ENCODE measurements at regions not wholly inside any gene's neighbourhood (a gene's known extent, or its start where the extent isn't known, plus 50 kb on each side); places are given as distances from the start of the nearest gene placed in this dataset.

DNA sequence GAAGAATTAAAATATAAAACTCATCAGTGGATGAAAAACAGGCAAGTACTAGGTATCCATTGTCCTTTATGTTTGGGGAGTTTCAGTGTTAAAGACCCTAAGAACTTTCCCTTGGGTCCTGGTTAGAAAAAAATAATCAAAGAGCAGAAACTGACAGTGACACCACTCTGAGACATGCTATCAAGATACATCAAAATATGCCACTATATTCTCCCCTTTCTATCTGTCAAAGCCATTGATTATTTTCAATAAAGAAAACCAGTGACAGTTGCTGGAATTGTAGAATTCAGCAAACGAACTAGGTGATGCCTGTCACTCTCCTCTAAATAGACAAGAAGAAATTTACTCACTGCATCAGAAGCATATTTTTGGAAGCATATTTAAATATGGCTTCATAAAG lies 496.7 kb upstream of the CFAP20DC start:
- no peak for DNase-seq

DNA sequence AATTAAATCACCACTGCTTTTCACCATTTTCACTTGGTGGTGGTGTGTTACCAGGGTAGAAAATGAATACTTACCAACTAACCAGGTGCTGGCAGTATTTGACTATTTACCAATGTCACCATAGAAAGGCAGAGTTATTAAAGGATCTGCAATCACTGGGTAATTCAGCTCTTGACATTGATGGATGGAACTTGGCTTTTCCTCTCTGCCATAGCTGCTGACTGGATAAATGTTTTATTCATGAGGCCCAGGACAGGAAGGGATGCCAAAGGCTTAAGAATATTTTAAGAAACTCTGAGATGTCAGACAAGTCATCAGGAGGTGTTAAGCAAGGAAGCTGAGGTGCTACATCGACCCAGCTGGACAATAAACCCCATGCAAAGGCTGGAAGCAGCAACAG lies 495.5 kb upstream of the CFAP20DC start:
- DNase-seq = no peak

DNA sequence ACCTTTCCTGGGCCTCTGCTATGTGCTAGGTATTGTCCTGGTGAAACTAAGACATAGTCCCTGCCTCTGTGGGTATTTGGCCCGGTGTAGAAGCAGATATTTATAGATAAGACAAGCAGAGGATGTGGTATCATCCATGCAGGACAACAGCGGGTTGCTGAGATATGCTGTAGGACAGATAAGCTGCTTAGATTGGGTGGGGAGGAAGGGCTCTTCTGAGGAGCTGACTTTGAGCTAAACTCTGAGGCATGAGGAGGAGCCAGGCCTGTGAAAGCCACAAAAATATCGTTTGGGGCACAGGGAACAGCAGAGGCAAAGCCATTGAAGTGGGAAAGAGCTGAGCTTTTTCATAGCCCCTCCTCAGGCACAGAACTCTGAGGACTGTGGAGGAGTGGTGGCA lies 492.5 kb upstream of the CFAP20DC start:
- DNase-seq = no peak

DNA sequence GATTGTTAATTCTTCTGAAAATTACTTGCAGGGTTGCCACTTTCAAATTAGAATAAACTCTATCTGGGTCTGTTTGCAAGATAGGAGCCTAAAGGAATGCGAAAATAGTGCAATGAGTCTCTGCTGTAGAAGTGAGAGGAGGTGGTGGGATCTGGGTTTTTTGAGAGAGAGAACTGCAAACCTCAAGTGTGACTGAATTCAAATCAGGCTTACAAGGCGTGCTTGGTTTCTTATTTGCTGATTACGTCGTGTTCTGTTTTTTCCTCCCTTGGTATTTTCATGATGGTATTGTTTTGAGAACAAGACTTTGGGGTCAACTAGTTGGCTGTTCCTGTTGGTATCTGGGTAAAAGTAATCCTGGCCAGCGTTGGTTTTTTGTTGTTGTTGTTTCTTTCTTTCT lies 490.9 kb upstream of the CFAP20DC start:
- no peak for DNase-seq

DNA sequence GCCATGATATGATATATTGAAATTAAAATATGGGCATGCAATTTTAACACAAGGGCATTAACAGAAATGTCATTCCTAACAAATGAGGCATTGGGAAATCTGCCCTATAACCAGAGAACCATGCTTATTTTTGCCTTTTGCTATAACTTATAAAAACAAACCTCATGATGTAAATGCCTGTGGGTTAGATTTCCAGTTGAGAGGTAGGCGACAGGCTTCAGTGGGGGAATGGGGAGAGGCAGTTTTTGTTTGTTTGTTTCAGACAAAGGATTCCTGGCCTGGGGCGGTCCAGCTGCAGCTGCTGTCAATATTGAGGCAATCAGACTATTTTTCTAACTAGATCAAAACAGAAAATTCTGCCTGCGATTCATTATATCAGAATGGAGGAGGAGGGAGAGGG lies 490.4 kb upstream of the CFAP20DC start:
- DNase-seq = no peak

DNA sequence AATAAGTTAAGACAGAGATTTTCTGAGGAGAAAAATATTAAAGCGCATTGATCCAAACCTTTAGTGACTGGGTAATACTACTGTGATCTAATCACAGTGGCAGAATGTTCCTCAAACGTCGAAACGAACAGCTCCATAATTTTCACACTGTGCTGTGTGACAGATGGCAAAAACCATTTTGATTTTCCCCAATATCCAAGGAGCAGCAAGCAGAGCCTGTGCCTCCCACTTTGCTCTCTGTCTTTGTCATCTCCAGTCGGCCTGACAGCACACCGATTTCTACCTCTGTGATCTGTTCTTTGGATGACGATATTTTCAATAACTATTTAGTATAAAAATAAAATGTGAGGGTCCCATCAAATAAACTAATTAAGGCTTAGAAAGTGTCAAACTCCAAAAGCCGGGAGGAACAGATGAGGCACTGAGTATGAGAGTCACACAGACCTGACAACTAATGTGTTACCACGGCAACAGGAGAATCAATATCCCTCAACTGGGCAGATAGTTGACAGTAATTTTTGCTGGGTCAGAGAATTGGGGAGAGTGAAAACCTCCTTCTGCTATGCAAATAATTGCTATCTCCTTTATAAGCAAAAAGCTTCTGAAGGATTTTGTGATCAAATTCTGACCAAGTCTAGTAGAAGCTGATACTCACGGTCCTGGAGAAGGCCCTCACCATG lies 489.1 kb upstream of the CFAP20DC start:
- DNase-seq = no peak

DNA sequence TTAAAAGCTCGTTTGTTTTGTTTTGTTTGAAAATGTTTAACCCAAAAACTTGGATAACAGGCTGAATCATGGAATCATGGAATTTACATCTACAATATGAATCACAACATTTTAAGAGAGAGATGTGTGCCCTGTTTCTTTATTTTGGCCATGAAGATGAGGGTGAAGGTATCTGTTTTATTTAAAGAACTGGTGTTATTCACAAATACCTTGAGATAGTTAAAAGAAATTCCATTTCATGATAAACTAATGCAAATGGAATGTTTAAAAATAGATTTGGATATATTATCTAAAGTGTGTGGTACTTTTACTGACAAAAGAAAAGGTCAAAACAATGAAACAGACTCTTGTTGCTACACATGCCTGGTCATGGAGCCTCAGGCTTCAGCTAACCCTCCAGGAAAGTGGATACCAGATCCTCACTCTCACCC lies 486.0 kb upstream of the CFAP20DC start:
- DNase-seq = no peak

DNA sequence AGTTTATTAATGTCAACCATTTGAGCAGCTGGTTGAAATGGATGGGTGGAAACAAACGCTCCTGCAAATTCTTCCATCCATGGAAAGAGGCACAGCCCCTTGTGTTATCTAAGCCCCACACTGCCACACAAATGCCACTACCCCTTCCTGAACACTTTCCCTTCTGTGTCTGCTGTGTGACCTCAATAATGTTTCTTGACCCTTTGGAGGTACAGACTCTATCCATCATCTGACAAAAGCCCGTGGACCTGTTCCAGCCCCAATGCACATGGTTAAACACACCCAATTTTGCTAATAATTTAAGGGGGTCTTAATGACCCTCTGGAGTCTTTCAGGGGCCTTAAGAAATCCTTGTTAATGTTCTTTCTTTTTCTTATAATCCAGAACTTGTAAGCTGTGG lies 482.2 kb upstream of the CFAP20DC start:
- no peak for DNase-seq

DNA sequence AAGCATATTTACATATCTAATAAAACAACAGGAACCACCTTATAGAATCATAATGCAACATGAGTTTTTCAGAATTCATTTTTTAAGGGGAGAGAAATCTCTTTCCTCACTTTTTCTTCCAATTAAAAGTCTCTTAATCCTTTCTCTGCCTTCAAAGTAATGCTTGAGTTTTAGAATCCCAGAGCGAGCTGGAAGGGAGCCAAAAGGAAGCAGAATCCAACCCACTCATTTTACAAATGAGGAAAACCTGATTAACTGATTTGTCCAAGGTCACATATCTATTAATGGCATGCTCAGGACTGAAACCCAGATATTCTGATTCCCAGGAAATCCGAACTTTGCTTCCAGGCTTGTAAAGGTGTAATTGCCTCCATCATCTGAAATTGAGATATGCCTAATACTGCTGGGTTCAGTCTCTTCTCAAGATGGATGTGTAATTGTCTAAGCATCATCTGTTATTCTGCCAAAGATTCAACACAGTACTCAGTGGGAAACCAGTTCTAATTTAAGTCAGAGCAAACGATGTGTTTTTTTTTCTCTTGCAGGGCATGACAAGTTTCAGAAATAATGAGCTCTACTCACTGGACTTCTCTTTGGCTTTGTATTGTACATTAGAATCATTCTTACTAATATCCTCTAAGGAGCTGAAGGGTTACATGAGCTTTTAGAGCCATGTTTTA lies 481.4 kb upstream of the CFAP20DC start:
- no peak for DNase-seq

DNA sequence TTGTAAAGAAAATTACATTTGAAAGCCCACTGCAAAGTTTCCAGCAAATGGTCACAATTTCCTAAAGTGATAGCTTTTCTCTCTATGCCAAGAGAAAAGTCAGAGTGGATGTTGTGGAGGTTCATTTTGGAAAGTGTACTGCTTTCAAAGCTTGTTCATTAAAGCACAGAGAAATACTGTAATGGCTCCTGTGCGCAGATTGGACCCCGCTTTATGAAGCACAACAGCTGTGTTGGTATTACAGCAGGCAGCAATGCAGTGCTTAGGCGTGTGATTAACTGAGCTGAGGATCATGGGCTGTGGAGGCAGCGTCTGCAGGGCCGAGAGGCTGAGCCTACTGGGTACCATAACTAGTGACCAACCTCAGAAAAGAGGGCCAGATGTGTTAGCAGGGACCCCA lies 478.4 kb upstream of the CFAP20DC start:
- no peak for DNase-seq

DNA sequence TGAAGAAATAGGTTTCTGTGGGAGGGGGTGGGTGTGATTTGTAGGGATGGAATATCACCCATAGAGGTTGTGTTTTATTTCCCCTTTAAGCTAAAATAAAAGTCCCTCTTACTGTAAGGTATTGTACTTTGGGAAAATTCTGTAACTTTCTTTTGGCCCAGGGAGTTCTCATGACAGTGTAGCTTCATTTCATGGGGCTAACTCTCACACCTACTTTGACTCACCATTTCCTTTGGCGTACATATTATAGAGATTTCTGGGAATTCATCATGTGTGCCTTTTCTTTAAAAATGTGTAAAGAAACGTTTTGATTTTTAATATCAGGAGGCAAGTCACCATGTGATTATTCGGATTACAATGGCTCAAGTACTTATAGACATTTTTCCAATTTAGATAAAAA lies 477.7 kb upstream of the CFAP20DC start:
- no peak for DNase-seq

DNA sequence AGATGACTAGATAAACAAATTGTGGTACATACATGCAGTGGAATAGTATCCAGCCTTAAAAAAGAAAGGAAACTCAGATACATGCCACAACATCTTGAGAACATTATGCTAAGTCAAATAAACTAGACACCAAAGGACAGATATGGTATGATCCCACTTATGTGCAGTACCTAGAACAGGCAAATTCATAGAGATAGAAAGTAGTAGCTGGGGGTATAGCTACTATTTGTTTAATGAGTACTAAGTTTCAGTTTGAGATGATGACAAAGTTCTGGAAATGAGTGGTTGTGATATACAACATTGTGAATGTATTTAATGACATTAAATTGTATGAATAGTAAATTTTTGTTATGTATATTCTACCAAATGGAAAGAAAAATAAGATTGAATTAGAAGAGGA lies 477.2 kb upstream of the CFAP20DC start:
- DNase-seq = no peak

DNA sequence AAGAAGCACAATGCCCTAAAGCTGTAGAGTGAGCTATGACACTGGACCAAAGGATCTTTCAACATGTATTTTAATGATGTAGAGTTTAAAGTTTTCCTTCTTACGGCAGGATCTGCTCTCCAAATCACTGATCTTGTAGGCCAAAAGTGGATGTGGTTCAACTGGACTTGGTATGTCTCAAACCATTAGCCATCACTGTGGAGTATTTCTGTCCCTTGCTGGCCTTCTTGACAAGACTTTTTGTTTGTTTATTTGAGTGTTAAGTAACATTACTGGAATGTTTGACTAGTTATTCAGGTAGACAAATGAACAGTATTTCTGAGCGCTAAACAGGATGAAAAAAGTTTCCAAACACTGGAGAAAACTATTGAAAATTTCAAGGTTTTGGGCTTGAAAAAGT lies 472.7 kb upstream of the CFAP20DC start:
- DNase-seq = no peak

DNA sequence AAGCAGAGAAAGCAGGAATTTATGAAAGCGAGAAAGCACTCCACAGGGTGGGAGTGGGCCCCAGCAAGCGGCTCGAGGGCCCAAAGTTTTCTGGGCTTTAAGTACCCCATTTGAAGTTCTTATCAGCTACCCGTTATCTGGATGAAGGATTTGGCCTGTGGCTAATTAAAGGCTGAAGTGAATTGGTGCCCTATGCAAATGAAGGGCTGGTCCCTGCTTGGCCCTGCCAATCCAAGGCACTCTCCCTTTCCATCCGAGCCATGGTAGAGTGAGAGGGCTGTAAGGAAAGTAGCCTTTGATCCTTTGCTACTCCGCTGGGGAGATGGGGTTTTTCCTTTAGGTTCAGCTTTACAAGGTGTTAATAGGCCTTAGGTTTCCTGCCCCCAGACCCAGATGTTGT lies 469.3 kb upstream of the CFAP20DC start:
- DNase-seq = no peak

DNA sequence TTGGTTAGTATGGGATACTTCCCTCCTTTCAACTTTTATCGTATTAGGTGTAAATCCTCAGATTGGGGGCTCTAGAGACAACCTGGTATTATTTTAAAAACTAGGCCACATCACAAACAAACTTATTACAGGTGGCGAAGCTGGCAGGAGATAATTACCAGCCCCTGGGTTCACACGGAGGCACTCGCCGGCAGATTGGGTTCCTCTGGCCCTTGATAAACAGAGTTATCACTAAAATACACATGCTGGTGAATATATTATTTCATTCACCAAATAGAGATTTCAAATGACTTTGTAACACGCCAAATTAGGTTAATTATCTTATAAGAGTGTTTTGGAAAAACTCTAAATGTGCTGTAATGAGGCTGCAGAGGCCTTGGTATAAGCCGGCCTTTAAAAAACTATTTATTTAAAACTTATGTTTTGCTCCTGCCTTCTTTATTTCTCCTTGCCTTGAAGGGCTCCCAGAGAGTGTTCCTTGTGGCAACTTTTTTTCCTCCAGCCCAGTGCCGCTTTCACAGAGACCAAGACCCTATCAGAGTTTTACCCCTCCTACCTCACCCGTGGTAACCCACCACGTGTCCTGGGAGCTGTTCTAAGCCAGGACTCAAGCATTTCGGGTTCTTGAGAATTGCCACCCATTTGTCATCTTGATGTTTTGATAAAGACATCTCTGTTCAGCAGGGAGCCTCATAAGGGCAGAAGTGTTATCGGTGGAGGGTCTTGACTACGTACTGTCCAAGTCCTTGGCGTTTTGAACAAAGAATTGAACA lies 468.6 kb upstream of the CFAP20DC start:
- DNase-seq = no peak

DNA sequence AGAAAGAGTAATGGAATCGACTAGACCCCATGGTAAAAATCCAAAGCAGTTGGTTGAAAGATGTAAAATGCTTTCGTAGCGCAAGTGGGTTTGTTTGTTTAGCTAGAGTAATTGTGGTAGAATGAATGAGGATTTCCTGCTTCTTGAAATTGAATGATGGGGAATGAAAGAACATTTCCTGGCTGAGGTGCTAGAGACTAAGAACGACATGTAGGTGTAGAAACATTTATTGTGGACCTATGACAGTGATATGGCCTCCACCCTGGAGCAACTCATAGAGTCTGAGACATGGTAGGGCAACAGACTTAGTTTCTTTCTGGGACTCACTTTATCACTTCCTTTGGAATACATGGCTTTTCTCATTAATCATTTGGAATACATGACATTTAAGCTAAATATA lies 467.6 kb upstream of the CFAP20DC start:
- no peak for DNase-seq

DNA sequence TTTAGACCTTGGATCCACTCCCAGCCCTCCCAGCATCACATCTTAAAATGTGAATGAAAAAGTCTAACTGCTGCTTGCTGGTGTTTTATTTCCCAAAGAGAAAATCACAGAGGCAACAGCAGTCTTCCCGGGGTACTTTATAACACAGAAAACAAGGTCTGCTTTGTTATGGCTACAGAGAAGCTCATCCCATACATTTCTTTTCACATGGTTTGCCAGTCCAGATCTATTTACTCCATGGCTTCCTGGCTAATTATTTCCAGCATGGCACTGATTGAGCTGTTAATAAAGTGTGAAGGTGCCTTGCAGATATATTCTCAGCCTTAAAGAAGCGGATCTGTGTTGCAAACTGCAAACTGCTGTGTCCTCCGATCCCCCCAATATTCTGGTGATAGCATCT lies 466.1 kb upstream of the CFAP20DC start:
- no peak for DNase-seq

DNA sequence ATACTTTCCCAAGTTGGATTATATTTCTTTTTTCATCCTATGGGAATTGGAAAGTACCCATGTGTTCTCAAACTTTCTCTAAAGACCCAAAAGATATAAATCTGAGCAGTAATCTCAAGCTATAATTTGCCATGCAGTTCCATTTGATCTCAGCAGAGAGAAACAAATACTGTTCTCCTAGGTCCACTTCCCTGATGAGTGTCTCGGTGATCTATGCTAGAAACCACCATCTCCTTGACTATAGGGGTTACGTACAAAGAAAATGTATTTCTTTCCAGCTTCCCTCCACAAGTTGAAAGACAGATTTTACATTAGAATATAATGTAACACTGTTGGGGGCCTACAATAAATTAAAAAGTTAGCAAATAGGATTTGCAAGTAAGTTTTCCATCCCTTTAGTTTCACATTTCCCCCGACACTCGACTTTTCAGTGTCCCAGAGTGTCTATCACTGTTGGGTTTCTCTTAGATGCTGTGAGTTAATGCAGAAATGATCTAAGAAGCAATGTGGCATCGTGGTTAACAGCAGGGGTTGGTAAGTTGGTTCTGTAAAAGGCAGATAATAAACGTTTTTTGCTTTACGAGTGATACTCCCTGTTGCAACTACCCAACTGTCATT lies 465.1 kb upstream of the CFAP20DC start:
- DNase-seq = no peak

DNA sequence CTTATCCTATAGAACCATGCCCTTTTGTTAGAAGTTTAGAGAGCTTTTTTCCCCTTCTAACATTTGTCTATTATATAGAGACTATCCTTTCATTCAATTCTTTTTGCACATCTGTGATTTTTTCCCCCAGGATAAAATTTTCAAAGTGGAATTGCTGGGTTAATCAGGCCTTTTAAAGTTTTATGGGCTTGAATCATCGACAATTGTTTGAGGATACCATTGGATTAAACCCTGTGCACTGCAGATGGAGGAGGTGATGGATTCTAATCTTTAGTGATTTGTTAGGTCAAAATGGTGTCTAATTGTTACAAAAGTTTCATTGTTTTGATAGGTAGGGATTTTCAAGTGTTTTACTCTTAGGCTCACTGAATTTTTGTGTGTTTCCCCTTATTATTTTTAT lies 463.7 kb upstream of the CFAP20DC start:
- DNase-seq = no peak

DNA sequence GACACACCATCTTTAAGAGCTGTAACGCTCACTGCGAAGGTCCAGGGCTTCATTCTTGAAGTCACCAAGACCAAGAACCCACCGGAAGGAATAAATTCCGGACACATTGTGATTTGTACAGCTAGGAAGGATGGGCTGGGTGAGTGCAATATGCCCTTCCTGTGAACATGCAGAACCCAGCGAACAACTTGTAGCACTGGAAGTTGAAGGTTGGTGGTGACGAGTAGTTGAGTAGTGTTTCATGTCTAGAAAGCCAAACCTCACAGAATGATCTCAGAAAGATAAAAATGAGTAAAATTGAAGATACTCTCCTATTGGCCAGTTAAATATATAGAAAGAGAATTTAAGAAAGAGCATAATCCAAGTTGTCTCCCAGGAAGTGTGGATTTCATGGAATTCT lies 462.2 kb upstream of the CFAP20DC start:
- DNase-seq = no peak

DNA sequence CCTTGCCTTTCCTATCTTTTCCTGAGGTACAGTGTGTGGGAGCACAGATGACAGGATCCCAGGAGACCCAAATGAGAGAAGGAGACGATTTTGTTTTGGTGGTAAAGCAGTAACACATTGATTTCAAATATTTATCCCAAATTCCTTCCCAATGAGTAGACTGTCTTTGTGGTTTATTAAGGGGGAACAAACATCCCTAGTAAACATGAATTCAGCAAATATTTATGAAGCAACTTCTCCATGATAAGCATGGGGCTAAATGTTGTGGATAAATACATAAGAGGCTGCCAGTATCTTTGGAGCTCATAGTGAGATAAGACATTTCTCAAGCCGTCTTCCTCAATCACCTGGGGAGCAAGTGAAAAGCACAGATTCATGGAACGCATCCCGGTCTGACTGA lies 460.8 kb upstream of the CFAP20DC start:
- no peak for DNase-seq

DNA sequence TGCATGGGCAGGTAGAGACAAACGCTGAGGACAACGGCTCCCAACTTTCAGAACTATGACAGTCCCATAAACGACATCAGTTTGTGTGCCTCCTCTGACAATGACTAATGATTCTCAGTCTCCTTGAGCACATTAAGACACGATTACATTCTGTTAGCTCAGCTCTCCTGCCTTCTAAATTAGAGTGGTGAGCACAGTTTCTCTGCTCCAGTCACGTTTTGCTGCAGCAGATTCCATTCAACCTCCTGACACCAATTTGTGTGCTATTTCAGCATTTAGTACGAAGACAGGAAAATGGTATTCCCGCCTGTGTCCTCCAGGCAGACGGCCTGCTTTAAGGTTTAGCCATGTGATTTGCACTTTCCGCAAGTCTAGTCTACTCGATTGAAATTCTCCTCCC lies 458.4 kb upstream of the CFAP20DC start:
- DNase-seq = no peak

All from anterior cingulate cortex (tissue), 58 donors.